GM13977 (cell line): ENCODE measurements at regions not wholly inside any gene's neighbourhood (a gene's known extent, or its start where the extent isn't known, plus 50 kb on each side); places are given as distances from the start of the nearest gene placed in this dataset.
"Not testable (repeated sequence)": the region's sequence is repeated elsewhere in the genome, so short reads cannot be mapped to it uniquely, and the experiment has no call there.

ENCODE experiments used
- DNase-seq: peaks from one replicate; pipeline ENCODE4 v3.0.0; 2012; ENCODE audit warnings: low spot score
- CTCF ChIP-seq: IDR thresholded peaks from 2 replicates; pipeline ENCODE4 v1.5.1; 2012; ENCODE audit warnings: mild to moderate bottlenecking, control low read depth; ENCODE audit not compliant: insufficient read depth; ENCODE audit errors: extremely low read depth, missing control alignments
- in situ Hi-C: fragments of 300-500 bp; cut with MboI; formaldehyde crosslinking; loops from one replicate; pipeline ENCODE4 v1.12.0; 2022; ENCODE audit warnings: low sequenced_read_pairs, low pct_unique_long_range_greater_than_20kb, mixed read lengths, inconsistent platforms; ENCODE audit not compliant: unreplicated experiment

GRCh38 chr1:58238846-58239245 lies 307.7 kb downstream of the OMA1 start:
- in situ Hi-C loops: no loop called here
- no peak for TF ChIP-seq CTCF
- DNase-seq: no peak

- no peak for TF ChIP-seq CTCF
- in situ Hi-C loops: no loop called here
- DNase-seq: no peak
Measured at GRCh38 chr1:58233729-58234128, 312.8 kb downstream of the OMA1 start.

GRCh38 chr1:58231204-58231603 lies 315.3 kb downstream of the OMA1 start:
- no peak for DNase-seq
- in situ Hi-C loops: no loop called here
- TF ChIP-seq CTCF: no peak

- TF ChIP-seq CTCF: no peak
- in situ Hi-C loops: no loop called here
- DNase-seq: no peak
Measured at GRCh38 chr1:58227604-58228003, 318.9 kb downstream of the OMA1 start.

GRCh38 chr1:58223522-58223921 lies 323.0 kb downstream of the OMA1 start:
- TF ChIP-seq CTCF: no peak
- in situ Hi-C loops: no loop called here
- no peak for DNase-seq

- in situ Hi-C loops: no loop called here
- DNase-seq: no peak
- no peak for TF ChIP-seq CTCF
Measured at GRCh38 chr1:58220836-58221472, 325.6 kb downstream of the OMA1 start.

- DNase-seq, in situ Hi-C loops: not testable (repeated sequence)
Measured at GRCh38 chr1:58216169-58216568, 330.4 kb downstream of the OMA1 start.
